H4 (cell line): ENCODE measurements at regions not wholly inside any gene's neighbourhood (a gene's known extent, or its start where the extent isn't known, plus 50 kb on each side); places are given as distances from the start of the nearest gene placed in this dataset.
"Not testable (repeated sequence)": the region's sequence is repeated elsewhere in the genome, so short reads cannot be mapped to it uniquely, and the experiment has no call there.

Experiments used
- DNase-seq: peaks from one replicate; pipeline ENCODE4 v3.0.0-alpha.2; 2015; ENCODE audit warnings: low spot score

GRCh38 chr7:136533732-136534131, 334.7 kb upstream of the CHRM2 start:
- no peak for DNase-seq

DNA sequence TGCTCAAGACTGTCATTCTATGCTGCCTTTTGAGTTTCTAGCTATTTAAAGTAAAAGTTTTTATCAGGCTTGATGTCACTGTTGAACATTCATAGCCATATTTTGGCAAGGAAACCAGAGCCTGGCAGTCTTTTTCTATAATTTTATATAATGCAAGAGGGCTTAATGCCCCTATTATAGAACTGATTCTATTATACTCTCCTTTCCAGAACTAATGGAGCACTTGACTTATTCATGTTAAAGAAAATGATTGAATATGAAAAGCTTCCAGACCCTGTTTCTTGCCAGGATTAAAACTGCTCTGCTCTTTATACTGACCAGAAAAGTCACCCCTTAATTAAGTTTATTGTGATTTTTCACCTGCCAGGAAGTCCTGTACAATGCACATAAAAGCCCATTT, 337.6 kb upstream of the CHRM2 start:
- no peak for DNase-seq

- peak; percentile 68 for DNase-seq
These were observed 340.1 kb upstream of the CHRM2 start for GRCh38 chr7:136528329-136528728.

- no peak for DNase-seq
These were observed 340.9 kb upstream of the CHRM2 start for GRCh38 chr7:136527554-136527953.

DNA sequence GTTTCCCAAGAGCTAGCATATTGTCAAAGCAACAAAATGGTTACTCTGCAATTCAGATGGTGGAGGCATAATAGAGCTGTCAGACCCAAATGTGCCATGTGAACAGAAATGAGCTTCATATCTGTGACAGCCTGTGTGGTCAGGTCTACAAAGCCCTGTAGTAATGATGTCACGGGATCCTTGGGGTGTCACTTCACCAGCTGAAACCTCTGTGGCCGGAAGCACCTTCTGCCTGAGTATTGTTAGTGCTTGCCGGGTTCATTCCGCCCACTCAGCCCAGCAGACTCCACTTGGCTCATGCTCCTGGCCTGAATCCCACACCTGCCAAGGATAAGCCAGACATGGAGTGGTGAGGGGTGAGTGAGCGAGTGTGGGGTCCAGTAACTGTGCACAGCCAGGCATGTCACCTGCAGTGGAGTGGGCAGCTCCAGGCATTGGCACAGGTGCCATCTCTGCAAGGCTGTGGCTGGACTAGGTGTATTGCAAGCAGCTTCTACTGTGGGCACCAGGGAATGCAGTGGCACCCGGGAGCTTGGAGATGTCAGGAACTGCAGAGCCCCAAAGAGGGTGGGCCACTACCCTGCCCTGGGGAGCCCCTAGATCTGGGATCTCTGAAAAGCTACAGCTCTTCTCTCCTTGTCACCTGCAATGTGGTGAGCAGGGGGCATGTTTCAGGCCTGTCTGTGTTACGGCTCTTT, 341.9 kb upstream of the CHRM2 start:
- DNase-seq: no peak

DNA sequence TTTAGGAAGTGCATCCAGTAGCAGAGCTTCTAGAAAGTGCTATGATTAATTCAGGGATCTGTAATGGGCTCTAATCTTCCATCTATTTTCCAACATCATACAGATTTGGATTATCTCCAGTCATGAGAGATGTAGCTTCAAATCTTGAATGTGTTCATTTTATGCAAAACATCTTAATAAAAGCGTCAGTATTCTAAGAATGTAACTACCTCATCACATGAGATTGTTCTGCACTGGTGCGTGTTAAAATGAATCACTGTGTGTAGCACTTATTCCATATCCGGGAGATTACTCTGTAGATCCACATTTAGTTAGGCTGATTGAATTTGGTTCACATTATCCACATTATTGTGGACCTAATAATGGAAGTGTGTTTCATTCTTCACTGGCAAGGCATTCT, 344.9 kb upstream of the CHRM2 start:
- DNase-seq: no peak

DNA sequence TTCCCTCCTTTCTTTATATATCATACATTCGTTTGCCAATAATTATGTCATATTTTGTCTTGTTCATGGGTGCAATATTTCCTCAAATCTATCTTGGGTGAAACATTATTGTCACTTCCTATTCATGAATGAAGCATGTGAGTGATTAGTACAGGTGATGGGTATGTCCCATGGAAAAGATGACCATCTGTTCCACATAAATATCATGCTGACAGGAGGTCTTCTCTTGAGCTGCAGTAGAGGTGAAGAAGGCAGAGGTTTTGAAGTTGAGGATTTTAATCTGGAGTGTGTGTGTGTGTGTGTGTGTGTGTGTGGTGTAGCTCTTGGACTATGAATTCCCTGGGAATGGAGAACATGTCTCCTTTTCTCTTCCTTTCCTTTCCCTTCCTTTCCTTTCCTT, 350.5 kb upstream of the CHRM2 start:
- DNase-seq: no peak

DNA sequence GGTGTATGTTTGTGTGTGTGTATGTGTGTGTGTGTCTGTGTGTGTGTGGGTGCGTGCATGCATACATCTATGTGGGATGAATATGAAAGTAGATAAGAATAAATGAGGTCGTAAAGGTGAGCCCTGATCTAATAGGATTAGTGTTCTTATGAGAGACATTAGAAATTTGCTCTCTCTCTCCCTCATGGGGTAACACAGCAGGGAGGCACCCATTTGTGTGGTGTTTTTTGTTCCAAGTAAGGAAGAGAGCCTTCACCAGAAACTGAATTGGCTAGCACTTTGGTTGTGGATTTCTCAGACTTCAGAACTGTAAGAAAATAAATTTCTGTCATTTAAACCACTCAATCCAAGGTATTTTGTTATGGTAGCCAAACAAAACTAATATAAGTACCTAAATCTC, 353.7 kb upstream of the CHRM2 start:
- no peak for DNase-seq

DNA sequence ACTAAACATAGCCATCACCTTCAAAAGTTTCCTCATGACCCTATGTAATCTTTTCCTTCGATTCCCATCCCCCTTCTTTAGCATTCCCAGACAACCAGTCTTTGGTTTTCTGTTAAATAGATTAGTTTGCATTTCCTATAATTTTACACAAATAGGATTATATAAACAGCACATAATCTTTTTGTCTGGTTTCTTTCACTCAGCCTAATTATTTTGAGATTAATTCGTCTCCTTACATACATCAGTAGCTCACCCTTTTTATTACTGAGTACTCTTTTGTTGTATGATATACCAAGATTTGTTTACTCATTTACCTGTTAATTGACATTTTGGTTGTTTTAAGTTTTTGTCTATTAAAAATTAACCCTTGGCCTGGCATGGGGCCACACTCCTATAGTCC, 354.7 kb upstream of the CHRM2 start:
- no peak for DNase-seq

DNA sequence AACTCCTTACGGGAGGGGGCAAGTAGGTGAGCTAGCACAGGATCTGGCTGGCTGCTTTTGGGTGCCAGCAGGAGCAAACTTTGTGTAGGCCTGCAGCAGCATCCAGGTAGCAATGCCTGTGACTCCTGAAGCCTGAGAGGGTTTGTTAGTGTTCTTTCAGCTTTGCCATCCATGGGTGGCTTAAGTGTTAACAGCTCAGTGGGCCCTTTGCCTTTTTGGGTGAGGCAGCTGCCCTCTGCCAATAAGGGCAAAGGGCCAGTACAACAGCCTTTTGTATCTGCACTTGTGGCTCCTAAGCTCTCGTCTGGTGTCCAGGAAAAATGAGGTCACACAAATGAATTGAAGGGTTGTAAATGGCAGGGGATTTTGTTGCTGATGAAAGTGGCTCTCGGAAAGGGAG, 359.0 kb upstream of the CHRM2 start:
- DNase-seq: no peak

- no peak for DNase-seq
These were observed 366.3 kb upstream of the CHRM2 start for GRCh38 chr7:136502162-136502561.

DNA sequence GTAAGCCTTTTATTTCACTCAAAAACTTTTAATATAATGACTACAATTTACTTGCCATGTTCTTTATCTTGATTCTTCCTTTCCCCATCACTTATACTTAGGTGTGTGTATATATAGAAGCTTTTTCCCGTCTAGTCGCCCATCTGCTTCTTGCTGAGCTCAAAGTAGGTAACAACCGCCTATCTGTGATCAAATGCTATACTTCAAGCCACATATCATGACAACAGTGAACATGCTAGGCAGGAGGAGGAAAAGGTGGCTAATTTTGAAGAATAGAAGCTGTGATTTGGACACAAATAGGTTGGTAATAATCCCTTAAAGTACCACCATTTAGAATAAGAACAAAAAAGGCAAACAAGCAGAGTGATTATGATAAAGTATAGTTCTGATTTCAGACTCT, 367.3 kb upstream of the CHRM2 start:
- DNase-seq: no peak

DNA sequence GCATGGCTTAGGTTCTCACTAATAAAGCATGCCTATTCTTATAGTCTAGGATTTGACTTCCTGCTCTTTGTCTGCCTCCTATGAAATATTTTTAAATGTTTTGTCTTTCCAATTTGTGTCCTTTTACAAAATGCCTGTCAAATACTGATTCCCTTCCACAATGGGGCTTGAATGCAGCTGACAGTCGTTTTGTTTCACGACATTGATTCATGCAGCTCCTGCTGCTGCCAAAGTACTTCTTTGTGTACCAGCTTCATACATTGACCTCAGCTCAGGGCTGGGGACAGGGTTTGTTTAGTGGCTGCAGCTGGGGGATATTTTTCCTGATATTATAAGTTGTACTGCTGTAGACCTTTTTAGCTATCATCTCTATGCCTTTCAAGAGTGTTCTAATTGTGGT, 371.9 kb upstream of the CHRM2 start:
- DNase-seq: no peak

GRCh38 chr7:136495081-136495480, 373.4 kb upstream of the CHRM2 start:
- no peak for DNase-seq

DNA sequence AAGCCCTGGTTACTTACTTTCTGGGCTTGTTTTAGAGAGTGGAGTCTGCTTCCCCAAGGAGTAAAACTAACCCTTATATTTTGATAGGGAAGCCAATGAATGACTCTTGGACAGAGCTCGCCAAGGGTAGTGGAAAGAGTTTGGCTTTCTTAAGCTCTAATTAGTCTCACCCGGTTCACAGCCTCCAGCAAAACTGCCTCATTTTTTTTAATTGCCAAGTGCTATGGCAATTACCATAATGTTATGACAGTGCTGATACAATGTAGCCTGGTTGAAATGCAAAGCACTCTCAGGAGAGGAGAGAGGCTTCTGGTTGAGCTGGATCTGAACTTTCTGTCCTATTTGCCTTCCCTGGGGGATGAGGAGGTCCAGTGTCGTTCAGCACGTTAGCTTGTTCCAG, 376.1 kb upstream of the CHRM2 start:
- DNase-seq: no peak

- DNase-seq: no peak
These were observed 378.6 kb upstream of the CHRM2 start for GRCh38 chr7:136489808-136490207.

- no peak for DNase-seq
These were observed 387.6 kb upstream of the CHRM2 start for GRCh38 chr7:136480901-136481300.

DNA sequence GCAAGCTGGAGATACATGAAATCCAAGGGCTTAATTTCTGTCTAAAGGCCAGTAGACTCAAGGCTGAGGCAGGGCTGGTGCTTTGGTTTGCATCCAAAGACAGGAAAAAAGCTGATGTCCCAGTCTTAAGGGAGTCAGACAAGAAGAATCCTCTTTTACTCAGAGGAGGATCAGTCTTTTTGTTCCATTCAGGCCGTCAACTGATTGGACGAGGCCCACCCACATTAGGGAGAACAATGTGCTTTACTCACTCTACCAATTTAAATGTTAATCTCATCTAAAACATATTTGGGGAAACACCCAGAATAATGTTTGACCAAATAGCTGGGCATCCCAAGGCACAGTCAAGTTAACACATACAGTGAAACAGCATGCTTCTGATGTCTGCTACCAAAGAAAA, 388.5 kb upstream of the CHRM2 start:
- DNase-seq: no peak

- DNase-seq: no peak
These were observed 398.3 kb upstream of the CHRM2 start for GRCh38 chr7:136470179-136470578.

DNA sequence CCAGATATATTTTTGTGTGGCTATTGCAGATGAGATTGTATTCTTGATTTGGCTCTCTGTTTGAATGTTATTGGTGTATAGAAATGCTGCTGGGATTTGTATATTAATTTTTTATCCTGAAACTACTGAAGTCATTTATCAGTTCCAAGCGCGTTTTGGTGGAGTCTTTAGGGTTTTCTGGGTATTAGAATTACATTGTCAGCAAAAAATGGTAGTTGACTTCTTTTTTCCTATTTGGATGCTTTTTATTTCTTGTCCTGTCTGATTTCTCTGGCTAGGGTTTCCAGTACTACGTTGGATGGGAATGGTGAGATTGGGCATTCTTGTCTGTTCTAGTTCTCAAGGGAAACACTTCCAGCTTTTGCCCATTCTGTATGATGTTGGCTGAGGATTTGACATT, 415.5 kb upstream of the CHRM2 start:
- no peak for DNase-seq

DNA sequence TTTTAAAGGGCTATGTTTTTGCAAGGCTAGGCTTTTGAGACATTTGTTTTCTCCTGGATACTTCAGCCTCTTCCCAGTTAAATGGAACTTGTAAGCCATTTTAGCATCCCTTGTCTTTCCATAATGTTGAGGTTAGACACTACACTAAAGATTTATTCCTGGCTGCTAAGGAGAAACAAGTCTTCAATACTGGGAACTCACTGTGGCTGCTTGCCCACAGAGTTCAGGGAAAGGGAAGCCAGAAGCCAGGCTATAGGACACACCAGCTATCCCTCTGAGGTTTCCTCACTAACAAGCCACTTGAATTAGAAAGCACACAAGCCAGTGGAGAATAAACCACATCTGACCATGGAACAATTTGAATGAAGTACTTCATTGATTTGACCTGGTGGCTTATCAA, 421.7 kb upstream of the CHRM2 start:
- no peak for DNase-seq

DNA sequence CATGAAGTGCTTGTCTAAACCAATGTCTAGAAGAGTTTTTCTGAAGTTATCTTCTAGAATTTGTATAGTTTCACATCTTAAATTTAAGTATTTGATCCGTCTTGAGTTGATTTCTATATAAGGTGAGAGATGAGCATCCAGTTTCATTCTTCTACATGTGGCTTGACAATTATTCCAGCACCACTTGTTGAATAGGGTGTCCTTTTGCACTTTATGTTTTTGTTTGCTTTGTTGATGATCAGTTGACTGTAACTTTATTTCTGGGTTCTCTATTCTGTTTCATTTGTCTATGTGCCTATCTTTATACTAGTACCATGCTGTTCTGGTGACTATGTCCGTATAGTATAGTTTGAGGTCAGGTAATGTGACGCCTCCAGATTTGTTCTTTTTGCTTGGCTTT, 426.6 kb upstream of the CHRM2 start:
- DNase-seq: no peak

GRCh38 chr7:136431736-136432135, 436.7 kb upstream of the CHRM2 start:
- DNase-seq: not testable (repeated sequence)

GRCh38 chr7:136424058-136424457, 444.4 kb upstream of the CHRM2 start:
- DNase-seq: no peak
